IMR-90 (cell line): ENCODE measurements at regions not wholly inside any gene's neighbourhood (a gene's known extent, or its start where the extent isn't known, plus 50 kb on each side); places are given as distances from the start of the nearest gene placed in this dataset.

Source experiments
- ATAC-seq: fragments of 200-7000 bp; cut with Tn5 transposase; 2 replicates; pipeline ENCODE4 v1.9.1; 2020; ENCODE audit warnings: low read depth, mild to moderate bottlenecking, moderate library complexity
- BruUV-seq: library from RNA; stranded (reverse); fragments of 400-500 nt; replicated peaks from 2 replicates; lab custom pipeline; 2021; lab: Mats Ljungman, UMichigan
- CTCF ChIA-PET: fragments of 300-600 bp; formaldehyde crosslinking; extraction: SDS; loops from one replicate; lab custom pipeline; 2021; ENCODE audit warnings: antibody characterized with exemption; lab: Yijun Ruan, JAX
- POLR2A ChIA-PET: fragments of 300-600 bp; sonication (Branson Sonifier 250); formaldehyde crosslinking; loops from one replicate; lab custom pipeline; 2022; ENCODE audit warnings: antibody characterized with exemption; ENCODE audit not compliant: unreplicated experiment; lab: Charles Lee
- DNase-seq: peaks from one replicate; pipeline ENCODE4 v3.0.0; 2013
- H2AFZ ChIP-seq: replicated peaks from 2 replicates; pipeline ENCODE3; 2013; ENCODE audit warnings: low read length, mild to moderate bottlenecking; ENCODE audit not compliant: poor library complexity
- H2AK5ac ChIP-seq: 2 replicates; pipeline ENCODE4 v1.6.1; 2013; ENCODE audit warnings: low read depth, low read length, inconsistent platforms
- H2AK9ac ChIP-seq: replicated peaks from 2 replicates; pipeline ENCODE3; 2013; ENCODE audit warnings: mild to moderate bottlenecking, low read depth, low read length, moderate library complexity; ENCODE audit not compliant: poor library complexity
- H2BK120ac ChIP-seq: 2 replicates; pipeline ENCODE4 v1.6.1; 2013; ENCODE audit warnings: low read depth, low read length, inconsistent platforms
- H2BK15ac ChIP-seq: 3 replicates; pipeline ENCODE4 v1.6.1; 2013; ENCODE audit warnings: low read depth, low read length, inconsistent platforms
- H2BK20ac ChIP-seq: 2 replicates; pipeline ENCODE4 v1.6.1; 2013; ENCODE audit warnings: low read depth, mild to moderate bottlenecking, inconsistent platforms, low read length, moderate library complexity
- H2BK5ac ChIP-seq: 2 replicates; pipeline ENCODE4 v1.6.1; 2013; ENCODE audit warnings: mild to moderate bottlenecking, low read depth, low read length, inconsistent platforms; ENCODE audit not compliant: poor library complexity, severe bottlenecking
- H3K14ac ChIP-seq: replicated peaks from 2 replicates; pipeline ENCODE4 v1.6.1; 2013; ENCODE audit warnings: low read depth, low read length, inconsistent platforms
- H3K18ac ChIP-seq: 2 replicates; pipeline ENCODE4 v1.6.1; 2013; ENCODE audit warnings: low read depth, low read length, control low read depth
- H3K23ac ChIP-seq: 2 replicates; pipeline ENCODE4 v1.6.1; 2013; ENCODE audit warnings: low read depth, low read length, inconsistent platforms
- H3K27ac ChIP-seq: 2 replicates; pipeline ENCODE4 v1.5.1; 2013; ENCODE audit warnings: mild to moderate bottlenecking, control low read depth, low read length; ENCODE audit not compliant: insufficient read depth
- H3K27me3 ChIP-seq: 2 replicates; pipeline ENCODE4 v1.6.1; 2013; ENCODE audit warnings: low read length; ENCODE audit not compliant: control insufficient read depth, insufficient read depth
- H3K36me3 ChIP-seq: 2 replicates; pipeline ENCODE4 v1.6.1; 2013; ENCODE audit warnings: low read length, mixed read lengths; ENCODE audit not compliant: control insufficient read depth, insufficient read depth
- H3K4ac ChIP-seq: 2 replicates; pipeline ENCODE4 v1.6.1; 2013; ENCODE audit warnings: low read depth, low read length, inconsistent platforms
- H3K4me1 ChIP-seq: 2 replicates; pipeline ENCODE4 v1.6.1; 2013; ENCODE audit warnings: low read length, mixed read lengths; ENCODE audit not compliant: control insufficient read depth, insufficient read depth
- H3K4me2 ChIP-seq: 2 replicates; pipeline ENCODE4 v1.6.1; 2013; ENCODE audit warnings: low read depth, mild to moderate bottlenecking, control low read depth, low read length, moderate library complexity
- H3K4me3 ChIP-seq: 2 replicates; pipeline ENCODE4 v1.5.1; 2013; ENCODE audit warnings: low read depth, mild to moderate bottlenecking, control low read depth, low read length, moderate library complexity; ENCODE audit not compliant: insufficient read depth
- H3K56ac ChIP-seq: 2 replicates; pipeline ENCODE4 v1.6.1; 2013; ENCODE audit warnings: low read length, inconsistent platforms; ENCODE audit not compliant: insufficient read depth; ENCODE audit errors: extremely low read depth
- H3K79me1 ChIP-seq, 2 experiments: 2 replicates each; pipeline ENCODE4 v1.6.1; 2013; ENCODE audit warnings: low read length in 2 of 2, inconsistent platforms in 1 of 2, low read depth in 1 of 2
- H3K9ac ChIP-seq: 2 replicates; pipeline ENCODE4 v1.6.1; 2013; ENCODE audit warnings: low read depth, low read length, control low read depth
- H3K9me1 ChIP-seq: 2 replicates; pipeline ENCODE4 v1.6.1; 2013; ENCODE audit warnings: low read length, inconsistent platforms; ENCODE audit not compliant: insufficient read depth
- H3K9me3 ChIP-seq: 2 replicates; pipeline ENCODE4 v1.6.1; 2013; ENCODE audit warnings: low read length; ENCODE audit not compliant: control insufficient read depth, insufficient read depth
- H4K20me1 ChIP-seq: 2 replicates; pipeline ENCODE4 v1.6.1; 2013; ENCODE audit warnings: low read length, inconsistent platforms; ENCODE audit not compliant: insufficient read depth
- H4K5ac ChIP-seq: 2 replicates; pipeline ENCODE4 v1.6.1; 2013; ENCODE audit warnings: mild to moderate bottlenecking, low read depth, low read length, control low read depth
- H4K8ac ChIP-seq, 2 experiments: 2 replicates each; pipeline ENCODE4 v1.6.1; 2013; ENCODE audit warnings: low read depth in 2 of 2, low read length in 2 of 2, control low read depth in 1 of 2, inconsistent platforms in 1 of 2
- H4K91ac ChIP-seq: 2 replicates; pipeline ENCODE4 v1.6.1; 2013; ENCODE audit warnings: low read depth, low read length, inconsistent platforms; ENCODE audit not compliant: insufficient read depth
- MXI1 ChIP-seq: IDR thresholded peaks from 2 replicates; pipeline ENCODE4 v1.6.1; 2012; ENCODE audit warnings: low read depth, mild to moderate bottlenecking, low read length, moderate library complexity, borderline replicate concordance
- NFE2L2 ChIP-seq: fragments of 150-350 bp; IDR thresholded peaks from 2 replicates; pipeline ENCODE4 v1.6.1; 2016; ENCODE audit warnings: low read depth, mild to moderate bottlenecking, low read length
- RFX5 ChIP-seq: IDR thresholded peaks from 2 replicates; pipeline ENCODE4 v1.8.0; 2012; ENCODE audit warnings: low read depth, mild to moderate bottlenecking, low read length, moderate library complexity
- USF2 ChIP-seq: fragments of 150-350 bp; IDR thresholded peaks from 2 replicates; pipeline ENCODE4 v1.6.1; 2017; ENCODE audit warnings: mild to moderate bottlenecking, antibody characterized with exemption, low read length, low read depth
- WGBS, 2 experiments: methylation state at CpG; one replicate each; pipeline versions ENCODE4 v1.1.5 to v1.1.7; 2013; ENCODE audit warnings: missing lambda C conversion rate in 2 of 2; ENCODE audit not compliant: insufficient read length in 1 of 2; ENCODE audit errors: extremely low coverage in 2 of 2; 5-methylcytosine and 5-hydroxymethylcytosine counted together
- dilution Hi-C: fragments of 300-500 bp; cut with HindIII; formaldehyde crosslinking; loops from one replicate; pipeline ENCODE4 v1.14.3; 2018; ENCODE audit warnings: low sequenced_read_pairs; ENCODE audit not compliant: unreplicated experiment
- in situ Hi-C: fragments of 300-500 bp; cut with MboI; formaldehyde crosslinking; loops from 3 replicates; pipeline ENCODE4 v1.14.3; 2019; ENCODE audit warnings: low sequenced_read_pairs, inconsistent platforms, mixed read lengths
- intact Hi-C: fragments of 100-400 bp; cut with micrococcal nuclease; formaldehyde crosslinking; loops from 2 replicates; pipeline ENCODE4 v1.10.0; 2022

- Histone ChIP-seq H3K9ac (no peak overlapping the region), H2BK15ac (no peak overlapping the region), H2BK5ac (no peak overlapping the region), H3K23ac (no peak overlapping the region), H3K4ac (no peak overlapping the region), H4K91ac (no peak overlapping the region), H3K27me3 (no peaks in the 10 kb centered on the region; the same call in 1 of the 2 replicates), H2AFZ (no peak overlapping the region), H3K9me1 (no peaks in the 10 kb centered on the region), H3K4me1 (peaks cover 5% of the 10 kb centered on the region; the same call in 1 of the 2 replicates), H4K8ac (no peak overlapping the region), H4K5ac (no peak overlapping the region), H2BK120ac (no peak overlapping the region), H2BK20ac (no peak overlapping the region), H3K27ac (no peak overlapping the region), H3K79me1 (no peaks in the 10 kb centered on the region), H4K20me1 (no peaks in the 10 kb centered on the region), H3K56ac (no peak overlapping the region), H3K14ac (no peak overlapping the region), H2AK9ac (no peak overlapping the region), H3K4me3 (no peak overlapping the region), H3K9me3 (no peaks in the 10 kb centered on the region), H3K18ac (no peak overlapping the region), H3K4me2 (no peak overlapping the region), H2AK5ac (no peak overlapping the region), H3K36me3 (no peaks in the 10 kb centered on the region)
- TF ChIP-seq USF2 (no peak), MXI1 (no peak), NFE2L2 (no peak), RFX5 (no peak)
- WGBS, 2 experiments: no CpG with 5 or more reads among the region's 1 CpG
- dilution Hi-C loops: no loop called here
- intact Hi-C loops: no loop called here
- in situ Hi-C loops: no loop called here
- ChIA-PET POLR2A (no interaction called here), CTCF (interaction anchor here (0.7 kb wide), 2 partner anchors 68 to 1078 kb away, joined by 3 read pairs; no protein-coding TSS in a partner anchor)
- DNase-seq (no peak), ATAC-seq (no peak)
- no TSS peak for BruUV-seq
Observed at GRCh38 chr21:17414766-17415165, 98.1 kb upstream of the CXADR start.
